GM21723 (cell line): ENCODE measurements at regions not wholly inside any gene's neighbourhood (a gene's known extent, or its start where the extent isn't known, plus 50 kb on each side); places are given as distances from the start of the nearest gene placed in this dataset.

Experiments used
- ATAC-seq: cut with Tn5 transposase; IDR thresholded peaks from one replicate; pipeline ENCODE4 v1.9.1; 2021; ENCODE audit warnings: mild to moderate bottlenecking, moderate library complexity; ENCODE audit not compliant: unreplicated experiment

DNA sequence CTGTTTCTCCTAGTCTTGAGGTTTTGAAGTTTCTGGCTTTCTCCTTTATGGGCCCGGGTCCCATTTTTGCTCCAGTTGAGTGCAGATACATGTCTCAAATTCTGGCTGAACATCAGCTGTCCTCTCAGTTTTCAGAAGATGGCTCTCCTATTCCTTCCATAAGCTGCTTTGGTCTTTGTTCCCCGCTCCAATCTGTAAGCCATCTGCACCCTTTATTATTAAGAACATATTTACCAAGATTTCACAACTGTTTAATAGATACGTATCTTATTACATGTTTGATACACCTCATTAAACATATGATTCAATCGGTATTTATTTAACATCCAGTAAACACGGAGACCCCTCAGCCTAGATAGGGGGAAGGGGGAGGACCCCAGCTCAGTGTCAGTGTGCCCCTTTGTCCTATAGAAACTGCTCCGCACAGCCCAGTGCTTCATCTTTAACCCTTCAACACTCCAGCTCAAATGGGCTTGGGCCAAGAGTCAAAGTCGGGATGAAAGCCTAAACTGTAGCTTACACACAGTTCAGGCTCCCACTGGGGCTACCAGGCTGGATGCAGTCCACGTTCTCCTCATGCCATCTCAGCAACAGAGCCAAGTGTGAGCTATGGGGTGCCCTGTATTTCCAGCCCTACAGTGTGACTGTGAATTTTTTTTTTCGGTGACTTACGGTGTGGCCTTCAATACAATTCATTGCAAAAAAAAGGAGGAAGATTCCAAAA lies 166.0 kb upstream of the ZFHX3 start:
- no peak for ATAC-seq

DNA sequence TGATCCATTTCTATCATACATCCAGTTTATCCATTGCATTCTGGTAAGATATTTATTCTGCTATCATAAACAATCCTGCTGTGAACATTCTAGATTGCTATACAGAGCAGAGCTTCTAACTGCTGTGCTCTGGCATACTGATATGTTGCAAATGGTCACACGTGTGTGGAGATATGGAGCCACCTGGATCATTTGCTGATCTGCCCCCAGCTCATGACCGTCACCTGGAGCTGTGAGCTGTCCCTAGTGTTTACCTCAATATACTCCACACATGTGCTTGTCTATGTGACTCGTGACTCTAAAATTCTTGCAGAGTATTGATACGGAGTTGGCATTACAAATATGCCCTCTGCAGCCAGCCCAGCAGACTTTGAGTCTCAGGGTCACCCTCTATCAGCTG lies 164.5 kb upstream of the ZFHX3 start:
- no peak for ATAC-seq

DNA sequence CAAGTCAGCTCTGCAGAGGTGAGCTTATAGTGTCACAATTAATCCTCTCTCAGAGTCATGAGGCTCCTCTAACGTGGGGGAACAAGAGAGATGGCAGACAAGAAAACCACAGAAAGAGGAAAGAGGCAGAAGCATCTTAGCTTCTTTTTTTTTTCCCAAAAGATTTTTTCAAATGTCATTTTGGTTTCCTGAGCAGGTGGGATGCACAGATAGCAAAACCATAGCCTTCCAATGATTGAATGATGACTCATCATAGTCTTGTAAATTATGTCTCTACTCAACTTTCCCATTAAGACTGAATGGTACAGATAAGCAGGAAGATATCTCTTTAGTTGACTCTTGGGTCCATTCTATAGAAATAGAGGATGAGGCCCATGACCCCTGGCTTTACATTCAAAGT lies 162.8 kb upstream of the ZFHX3 start:
- ATAC-seq, result no peak

DNA sequence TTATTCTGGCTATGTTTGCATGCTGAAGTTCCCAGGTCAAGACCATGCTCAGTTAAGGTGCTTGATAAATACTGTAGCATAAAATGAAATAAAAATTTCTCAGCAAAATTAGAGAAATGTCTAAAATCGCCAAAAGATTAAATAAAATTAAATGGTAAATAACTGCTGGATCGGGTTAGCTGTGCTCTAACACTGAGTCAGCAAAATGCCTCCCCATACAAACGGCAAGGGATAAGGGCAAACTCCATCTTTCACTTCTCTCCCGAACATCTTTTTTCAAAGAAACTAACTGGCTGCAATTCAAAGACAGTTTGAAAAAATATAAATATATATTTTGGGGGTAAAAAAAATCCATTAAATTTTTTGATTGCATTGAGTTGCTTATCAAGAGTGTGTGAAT lies 162.2 kb upstream of the ZFHX3 start:
- no peak for ATAC-seq

DNA sequence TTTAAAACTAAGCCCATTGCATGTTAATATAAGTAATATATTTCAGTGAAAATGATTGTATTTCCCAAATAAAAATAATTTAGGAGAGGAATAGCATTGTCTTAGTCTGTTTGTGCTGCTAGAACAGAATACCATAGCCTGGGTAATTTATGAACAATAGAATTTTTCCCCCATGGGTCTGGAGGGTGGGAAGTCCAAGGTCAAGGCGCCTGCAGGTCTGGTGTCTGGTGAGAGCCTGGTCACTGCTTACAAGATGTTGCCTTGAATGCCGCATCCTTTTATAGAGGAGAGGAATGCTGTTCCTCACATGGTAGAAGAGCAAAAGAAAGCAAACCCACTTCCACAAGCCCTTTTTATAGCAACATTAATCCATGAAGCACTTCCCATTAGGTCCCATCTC lies 161.3 kb upstream of the ZFHX3 start:
- no peak for ATAC-seq

DNA sequence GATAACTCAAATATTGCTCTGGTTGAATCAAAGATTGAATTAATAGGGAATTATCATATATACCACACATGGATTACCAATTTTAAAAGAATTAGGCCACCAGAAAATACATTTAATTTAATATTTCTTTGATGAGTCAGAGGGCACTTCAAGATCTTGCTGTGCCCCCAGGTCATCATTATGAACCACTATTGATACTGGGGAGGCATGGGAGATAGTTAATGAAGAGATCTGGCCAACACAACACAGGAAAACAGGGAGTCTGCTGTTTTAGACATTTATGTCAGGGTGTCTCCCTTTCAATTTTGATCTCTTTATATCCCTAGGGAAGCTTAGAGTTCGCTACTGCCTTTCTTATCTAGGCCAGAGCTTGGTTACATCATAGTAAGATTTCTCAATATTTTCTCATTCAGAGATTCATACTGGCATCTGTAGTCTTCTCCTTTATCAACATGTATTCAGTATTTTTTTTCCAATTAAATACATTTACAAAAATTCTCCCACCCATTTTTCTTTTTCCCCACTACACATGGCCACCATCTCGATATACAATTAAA lies 158.3 kb upstream of the ZFHX3 start:
- no peak for ATAC-seq

DNA sequence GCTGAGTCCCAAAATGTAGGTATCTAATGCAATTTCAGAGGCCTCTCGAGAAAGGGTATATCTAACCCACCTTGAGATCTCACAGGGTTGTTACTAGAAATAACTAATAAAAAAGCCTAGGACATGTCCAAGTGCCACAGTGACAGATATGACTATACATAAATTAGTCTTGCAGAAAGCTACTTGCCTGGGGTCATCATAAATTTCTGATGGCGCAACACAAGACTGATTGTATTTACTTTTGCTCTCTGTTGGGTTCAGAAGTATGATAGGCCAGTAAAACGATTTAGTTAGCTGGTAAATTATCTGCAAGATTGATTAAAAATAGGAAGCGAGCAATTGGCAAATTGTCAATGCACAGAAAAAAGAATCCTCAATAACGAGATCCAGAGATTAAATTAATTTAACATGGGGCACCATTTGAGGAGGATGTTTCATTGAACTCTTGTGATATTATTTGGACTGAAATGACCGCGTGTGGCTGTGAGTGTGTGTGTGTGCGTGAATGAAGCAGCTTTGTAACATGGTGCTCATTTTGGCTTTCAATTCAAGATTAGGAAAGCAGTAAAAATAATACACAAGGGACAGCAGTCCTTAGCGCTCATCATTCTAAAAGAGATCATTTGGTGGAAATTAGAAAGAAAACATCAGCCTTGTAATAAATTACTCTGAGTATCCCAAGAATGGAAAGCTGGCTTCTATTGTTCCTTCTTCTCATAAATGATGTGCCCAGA lies 157.4 kb upstream of the ZFHX3 start:
- ATAC-seq, result no peak

DNA sequence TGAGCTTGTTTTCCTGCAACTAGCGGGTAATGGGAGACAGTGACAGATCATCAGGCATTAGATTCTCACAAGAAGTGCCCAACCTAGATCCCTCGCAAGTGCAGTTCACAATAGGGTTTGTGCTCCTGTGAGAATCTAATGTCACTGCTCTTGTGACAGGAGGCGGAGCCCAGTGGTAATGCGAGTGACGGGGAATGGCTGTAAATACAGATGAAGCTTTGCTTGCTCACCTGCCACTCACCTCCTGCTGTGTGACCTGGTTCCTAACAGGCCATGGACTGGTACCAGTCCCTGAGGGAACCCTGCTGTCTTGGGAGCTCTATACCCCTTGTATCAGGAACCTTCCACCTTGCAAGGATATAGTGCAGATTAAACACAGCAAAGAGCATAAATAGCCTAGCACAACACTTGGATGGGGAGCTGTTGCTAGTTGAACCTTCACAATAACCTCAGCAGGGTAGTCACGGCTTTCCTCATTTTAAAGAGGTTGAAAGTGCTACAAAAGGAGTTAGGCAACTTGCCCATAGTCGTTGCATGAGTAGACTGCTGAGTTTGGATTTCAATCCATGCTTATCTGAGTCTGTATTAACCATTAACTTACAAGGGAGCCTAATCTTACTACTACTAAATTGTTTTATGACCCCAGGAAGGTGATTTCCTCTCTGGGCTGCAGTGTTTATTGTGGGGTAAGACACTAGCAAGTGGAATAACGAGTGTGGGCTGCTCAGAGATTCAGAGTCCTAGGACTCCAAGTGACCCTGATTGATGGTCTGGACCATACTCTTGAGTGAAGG lies 156.6 kb upstream of the ZFHX3 start:
- ATAC-seq, result no peak

DNA sequence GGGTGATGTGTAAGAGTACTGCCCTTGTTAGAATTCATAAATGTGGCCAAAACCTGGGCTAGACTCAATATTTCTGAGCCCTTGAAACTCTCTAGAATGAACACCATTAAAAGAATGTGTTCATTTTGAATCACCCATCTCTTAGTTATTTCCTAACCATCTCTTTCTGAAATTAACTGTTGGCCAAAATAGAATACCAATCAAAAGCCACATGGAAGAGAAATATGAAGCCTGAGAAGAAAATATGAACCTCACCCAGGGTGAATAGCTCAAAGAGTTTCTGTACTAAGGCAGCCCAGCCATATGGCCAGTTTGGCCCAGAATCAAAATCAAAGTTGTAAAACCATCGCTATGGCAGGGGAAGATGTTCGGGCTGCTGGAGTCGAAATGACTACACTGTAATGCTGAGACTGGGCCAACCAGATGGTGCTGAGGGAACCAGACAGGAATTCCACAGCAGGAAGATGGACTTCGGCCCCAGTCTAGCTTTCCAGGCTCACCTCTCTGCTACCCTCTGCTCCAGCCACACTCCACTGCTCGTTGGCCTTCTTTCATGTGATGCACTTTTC lies 154.3 kb upstream of the ZFHX3 start:
- no peak for ATAC-seq

DNA sequence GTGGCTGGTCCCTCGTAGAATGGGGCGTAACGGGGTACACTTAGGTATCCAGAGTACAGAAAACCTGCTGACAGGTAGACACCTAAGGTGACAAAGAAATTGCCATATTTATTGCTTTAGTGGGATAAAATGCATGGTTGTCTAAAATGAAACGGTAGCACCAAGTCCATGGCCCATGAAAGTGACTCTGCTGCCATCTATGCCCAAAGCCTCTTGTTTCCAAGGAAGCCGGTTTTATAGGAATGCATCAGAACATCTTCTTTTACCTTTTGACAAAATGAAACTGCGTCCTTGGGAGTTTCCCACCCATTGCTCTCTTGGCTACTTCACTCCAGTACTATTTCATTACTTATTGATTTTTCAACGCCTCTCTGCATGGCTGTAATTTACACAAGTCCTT lies 151.3 kb upstream of the ZFHX3 start:
- no peak for ATAC-seq

DNA sequence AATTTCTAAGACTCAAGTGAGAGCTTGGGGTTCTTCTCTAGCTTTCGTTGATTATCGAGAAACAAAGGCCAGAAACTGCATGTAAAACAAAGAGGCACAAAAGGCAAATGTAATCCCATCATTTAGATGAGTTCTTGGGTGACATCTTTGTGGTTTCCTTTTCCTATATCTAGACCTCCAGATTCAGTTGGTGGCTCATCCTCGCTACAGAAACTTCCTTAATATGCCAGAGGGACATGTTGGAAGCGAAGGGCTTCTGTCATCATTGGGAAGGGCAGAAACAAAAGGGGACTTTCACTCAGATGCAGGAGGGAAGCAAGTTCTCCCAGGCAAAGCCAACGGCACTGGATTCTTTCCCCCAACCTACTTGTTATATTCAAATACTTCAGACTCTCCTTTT lies 150.6 kb upstream of the ZFHX3 start:
- no peak for ATAC-seq

DNA sequence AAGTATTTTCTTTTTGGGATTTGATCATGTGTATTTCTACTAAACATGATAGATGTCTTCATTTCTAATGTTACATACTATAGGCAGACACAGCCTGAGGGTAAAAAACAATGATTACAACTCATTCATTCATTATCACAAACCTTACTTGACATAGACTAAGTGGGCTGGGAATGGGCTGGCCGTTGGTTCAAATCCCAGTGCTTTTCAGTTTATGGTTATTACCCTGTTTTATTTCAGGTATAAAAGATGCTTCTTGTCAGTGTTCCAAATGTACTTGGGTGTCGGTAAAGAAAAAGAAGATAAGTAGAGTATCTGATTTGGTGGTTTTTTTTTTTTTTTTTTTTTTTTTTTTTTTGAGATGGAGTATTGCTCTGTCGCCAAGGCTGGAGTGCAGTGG lies 149.7 kb upstream of the ZFHX3 start:
- no peak for ATAC-seq

DNA sequence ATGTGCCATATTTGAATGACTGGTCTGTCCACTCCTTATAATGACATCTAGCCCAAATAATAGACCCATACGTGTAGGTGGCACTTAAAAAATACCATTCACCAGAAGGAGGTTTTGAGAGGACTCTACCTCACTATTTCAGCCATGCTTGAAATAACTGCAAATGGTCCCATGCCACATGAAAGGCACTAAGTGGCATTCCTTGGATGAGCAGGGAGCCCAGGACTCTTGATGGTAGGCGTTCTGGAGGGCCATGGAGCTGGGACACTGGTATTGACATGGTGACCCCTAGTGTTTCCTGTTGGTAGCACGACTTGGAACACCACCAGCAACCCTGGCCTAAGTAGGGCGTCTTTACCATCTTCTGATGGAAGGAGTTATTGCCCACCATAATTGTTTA lies 148.7 kb upstream of the ZFHX3 start:
- ATAC-seq, result peak; percentile 81

DNA sequence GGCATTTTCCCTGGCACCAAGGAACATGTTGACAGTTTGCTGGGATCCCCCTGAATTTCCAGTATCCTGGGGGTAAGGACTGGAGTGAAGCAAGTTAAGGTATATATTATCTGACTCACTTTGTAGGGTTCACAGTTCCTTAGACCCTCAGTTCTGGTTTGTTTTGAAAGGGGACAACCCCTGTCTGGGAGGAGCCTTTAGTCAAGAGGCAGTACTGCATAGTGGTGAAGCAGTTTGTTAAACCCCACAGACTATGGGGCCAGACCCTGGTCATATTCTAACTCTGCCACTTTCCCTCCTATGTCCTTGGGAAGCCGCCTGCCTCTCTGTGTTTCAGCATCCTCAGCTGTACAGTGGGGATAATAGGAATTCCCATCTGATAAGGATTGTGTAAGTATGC lies 145.5 kb upstream of the ZFHX3 start:
- ATAC-seq, result no peak

DNA sequence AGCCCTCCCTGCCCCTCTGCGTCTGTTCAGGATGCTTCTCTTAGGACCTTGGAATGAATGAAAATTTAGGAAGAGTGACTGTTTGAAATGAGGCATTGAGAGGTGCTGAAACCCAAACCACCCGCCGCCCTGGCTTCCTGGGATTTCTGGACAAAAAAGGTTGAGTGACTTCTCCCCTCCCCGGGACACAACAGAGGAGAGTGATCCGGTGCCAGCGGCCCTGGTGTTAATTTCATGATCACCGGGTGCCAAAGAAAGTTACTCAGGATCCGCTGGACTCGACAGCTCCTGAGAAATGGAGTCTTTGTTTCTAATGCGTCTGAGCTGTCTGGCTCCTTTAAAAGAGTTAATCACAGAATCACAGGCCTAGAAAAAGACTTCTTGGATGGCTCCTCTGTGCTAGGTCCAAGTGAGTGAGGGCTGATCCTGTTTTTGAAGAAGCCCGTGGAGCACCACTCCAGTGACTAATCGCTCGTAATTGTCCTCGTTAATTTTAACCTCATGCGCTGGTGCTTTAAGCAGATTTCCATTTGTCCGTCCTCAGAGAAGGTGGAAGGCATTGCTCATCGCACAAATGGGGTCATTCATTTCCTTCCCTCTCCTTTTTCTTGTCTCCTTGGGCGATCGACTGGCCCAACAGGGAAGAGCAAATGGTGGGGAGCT lies 144.4 kb upstream of the ZFHX3 start:
- ATAC-seq, result no peak

DNA sequence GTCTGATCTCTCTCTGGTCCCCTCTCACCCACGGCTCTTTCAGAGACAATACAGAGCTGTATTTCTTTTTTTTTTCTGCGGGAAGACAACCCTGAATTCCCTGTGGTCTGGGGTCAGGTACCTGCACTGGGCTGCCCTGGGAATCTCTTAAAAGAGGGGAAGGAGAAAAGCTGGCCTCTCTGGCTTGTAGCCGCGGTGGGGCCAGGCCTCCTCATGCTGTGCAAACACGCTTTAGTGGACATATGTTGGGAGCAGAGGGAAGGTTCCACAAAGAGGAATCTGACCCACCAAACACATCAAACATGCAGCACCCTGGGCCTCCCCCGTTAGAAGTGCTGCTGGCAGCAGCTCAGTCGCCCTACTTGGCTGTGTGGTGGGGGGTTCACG lies 143.7 kb upstream of the ZFHX3 start:
- no peak for ATAC-seq

DNA sequence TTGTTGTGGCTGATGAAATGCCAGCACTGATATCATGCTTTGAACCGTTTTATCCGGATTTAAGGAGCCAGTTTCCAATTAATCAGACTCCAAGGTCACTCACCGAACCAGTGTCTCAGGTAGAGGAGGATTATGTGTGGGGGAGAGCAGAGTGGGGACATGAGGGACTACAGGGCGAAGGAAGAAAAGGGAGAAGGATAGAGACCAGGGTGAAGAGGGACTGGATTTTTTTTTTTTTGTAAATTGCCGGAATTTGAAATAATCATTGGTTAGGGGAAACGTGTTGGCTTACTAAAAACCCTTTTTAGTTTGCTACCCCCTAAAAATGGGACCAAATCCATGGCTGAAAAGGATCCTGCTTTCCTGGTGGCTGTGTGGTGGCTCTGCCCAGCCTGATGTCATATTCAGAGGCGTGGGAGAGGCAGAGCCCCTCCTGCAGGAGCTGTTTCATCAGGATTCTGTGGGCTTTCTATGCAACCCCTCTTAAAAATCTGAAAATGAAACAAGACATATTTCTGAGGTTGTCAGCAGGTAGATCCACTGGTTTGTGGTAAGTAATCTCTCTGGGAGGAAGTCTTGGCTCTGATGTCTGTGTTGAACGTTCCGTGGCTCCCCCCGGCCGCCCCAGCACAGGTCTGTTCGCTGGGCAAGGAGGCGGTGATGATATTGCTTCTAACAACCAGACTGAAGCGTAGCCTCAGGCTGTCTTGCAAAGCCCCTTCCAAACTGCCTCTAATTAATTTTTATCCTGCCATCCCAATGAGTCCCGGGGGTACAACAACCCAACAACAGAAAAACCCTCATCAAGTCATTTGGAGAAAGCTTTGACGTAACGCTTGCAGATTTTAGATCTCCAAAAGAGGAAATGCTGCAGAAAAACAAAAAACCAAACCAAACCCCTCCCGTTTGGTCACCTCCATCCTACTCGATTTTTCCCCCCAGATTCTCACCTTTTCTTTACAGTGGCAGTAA lies 143.0 kb upstream of the ZFHX3 start:
- no peak for ATAC-seq

DNA sequence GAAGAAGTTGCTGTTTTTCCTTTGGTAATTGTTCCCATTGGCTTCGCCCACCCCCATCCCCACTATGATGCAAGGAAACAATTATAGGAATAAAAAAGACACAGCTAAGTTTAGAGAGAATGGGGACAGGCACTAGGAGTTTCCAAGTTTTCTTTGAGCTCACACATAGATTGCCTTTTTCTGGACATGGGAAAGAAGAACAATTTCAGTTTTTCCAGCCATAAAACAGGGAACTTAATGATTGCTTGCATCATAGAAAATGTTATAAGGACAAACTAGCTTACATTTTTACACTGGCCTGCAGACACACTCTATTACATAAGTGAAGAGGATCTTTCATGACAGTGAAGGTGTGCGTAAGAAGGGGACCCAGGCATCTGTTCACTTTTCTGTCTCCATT lies 142.3 kb upstream of the ZFHX3 start:
- no peak for ATAC-seq

DNA sequence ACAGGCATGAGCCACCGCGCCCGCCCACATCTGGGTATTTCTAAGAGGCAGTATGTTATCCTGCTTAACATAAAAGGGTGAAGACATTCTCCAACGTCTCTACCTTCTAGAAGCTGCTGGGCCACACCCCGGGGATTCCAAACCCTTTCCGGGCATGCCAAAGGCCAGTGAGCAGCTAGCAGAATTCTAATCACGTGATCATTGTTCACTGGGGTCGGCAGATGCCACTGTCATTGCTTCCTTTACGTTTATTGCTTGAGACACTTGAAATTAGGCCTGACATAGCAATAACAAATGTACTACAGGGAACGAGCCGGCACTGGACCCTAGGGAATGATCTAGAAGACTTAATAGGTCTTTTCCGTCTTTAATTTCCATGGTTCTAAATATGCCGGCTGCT lies 141.2 kb upstream of the ZFHX3 start:
- ATAC-seq, result no peak
